CD4-positive, alpha-beta T cell treated with Interleukin-15 for 4 hours (primary cell): ENCODE measurements at regions not wholly inside any gene's neighbourhood (a gene's known extent, or its start where the extent isn't known, plus 50 kb on each side); places are given as distances from the start of the nearest gene placed in this dataset.
"Not testable (repeated sequence)": the region's sequence is repeated elsewhere in the genome, so short reads cannot be mapped to it uniquely, and the experiment has no call there.

ENCODE experiments used
- DNase-seq: peaks from one replicate; pipeline ENCODE4 v3.0.0-alpha.2; 2020; ENCODE audit warnings: low spot score

DNA sequence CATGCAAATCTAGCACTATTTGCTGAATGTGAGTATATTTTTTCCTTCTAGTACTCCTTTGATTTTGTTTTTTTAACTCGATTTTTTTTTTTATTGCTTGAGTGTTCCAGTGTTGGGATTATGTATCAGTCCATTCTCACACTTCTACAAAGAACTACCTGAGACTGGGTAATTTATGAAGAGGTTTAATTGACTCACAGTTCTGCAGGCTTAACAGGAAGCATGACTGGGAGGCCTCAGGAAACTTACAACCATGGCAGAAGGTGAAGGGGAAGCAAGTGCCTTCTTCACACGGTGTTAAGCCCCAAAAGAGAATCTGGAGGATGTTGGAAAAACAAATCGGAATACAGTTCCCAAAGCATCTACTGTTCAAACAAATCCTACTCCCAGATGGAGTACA is 69.1 kb downstream of the ZNF518B start:
- not testable (repeated sequence) for DNase-seq

DNA sequence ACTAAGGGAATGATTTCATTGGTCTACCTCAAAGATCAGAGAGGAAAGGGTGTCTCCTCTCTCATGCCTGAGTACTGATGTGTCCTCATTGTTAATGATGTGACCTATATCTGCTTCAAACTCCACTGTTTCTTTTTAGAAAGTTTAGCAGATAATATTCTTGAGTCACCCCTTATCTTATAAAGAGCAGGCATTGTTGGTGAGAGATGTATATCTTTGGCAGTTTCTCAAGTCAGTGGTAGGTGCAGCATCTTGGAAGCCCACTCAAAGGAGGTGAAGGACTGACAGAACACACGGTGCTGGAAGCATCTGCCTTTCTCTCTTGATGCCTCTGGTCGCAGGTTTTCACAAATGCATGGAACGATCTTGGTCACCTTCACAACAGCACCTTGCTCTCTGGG is 71.2 kb downstream of the ZNF518B start:
- no peak for DNase-seq

DNA sequence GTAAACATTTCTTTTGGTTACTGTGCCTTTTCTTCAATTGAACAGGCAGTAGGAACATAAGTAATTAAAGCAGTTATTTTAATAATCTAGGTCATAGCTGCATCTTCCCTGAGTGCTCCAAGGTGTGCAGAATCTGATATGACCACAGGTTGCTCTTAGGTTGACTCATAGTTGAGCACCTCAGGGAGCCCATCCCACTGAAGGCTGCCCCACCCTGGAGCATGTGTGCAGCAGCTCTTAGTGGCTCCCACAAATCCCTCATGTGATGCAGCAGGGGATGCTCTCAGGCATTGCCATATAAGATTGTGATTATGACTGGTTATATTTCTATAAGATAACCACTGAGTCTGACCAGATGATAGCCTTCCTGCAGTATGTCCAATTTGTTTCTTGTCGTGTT is 72.3 kb downstream of the ZNF518B start:
- no peak for DNase-seq

DNA sequence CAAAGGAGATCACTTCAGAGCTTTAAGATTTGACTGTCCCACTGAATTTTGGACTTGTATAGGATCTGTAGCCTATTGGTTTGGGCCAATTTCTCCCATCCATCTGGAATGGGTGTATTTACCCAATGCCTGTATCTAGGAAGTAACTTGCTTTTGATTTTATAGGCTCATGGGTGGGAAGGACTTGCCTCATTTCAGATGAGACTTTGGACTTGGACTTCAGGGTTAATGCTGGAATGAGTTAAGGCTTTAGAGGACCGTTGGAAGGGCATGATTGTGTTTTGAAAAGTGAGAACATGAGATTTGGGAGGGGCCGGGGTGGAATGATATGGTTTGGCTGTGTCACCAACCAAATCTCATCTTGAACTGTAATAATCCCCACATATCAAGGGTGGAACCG is 73.8 kb downstream of the ZNF518B start:
- no peak for DNase-seq

DNA sequence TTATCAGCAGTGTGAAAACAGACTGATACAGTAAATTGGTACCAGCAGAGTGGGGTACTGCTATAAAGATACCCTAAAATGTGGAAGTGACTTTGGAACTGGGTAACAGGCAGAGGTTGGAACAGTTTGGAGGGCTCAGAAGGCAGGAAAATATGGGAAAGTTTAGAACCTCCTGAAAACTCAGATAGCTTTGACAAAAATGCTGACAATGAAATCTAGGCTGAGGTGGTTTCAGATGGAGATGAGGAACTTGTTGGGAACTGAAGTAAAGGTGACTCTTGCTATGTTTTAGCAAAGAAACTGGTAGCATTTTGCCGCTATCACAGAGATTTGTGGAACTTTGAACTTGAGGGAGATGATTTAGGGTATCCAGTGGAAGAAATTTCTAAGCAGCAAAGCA is 75.1 kb downstream of the ZNF518B start:
- not testable (repeated sequence) for DNase-seq

DNA sequence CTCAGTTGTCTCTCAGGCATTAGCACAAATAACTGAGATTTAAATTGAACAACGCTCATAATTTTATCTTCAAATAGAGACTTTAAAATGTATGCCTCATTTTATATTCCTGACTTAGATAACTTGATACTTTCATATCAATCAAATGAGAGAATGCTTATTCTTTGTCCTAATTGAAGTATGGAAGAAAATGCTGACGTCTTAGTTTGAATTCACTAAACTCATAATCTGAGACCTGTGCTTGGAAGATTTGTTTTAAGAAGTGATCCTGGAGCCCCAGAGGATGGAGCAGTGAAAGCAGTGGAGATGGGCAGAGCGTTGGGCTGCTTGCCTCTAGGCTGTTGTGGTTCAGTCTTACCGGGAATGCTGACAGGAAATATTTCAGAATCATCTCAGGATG is 76.1 kb downstream of the ZNF518B start:
- no peak for DNase-seq

DNA sequence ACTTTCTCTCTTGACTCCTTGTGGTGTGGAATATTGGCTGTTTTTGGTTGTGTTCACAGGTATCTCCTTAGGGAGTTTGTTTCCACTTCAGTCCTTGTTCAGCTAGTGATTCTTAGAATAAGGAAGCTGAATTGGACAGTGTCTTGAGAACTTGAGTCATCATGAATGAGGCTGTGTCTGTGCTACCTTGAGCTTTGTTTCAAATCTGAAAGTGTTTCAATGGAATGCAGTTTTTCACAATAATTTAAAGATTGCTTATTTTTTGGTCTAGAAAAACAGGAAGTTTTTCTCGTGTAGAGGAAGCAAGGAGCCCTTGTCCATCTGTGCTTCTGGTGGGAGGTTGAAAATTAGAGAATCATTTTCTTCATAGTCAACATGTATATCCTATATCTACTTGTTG is 76.5 kb downstream of the ZNF518B start:
- DNase-seq, result no peak

DNA sequence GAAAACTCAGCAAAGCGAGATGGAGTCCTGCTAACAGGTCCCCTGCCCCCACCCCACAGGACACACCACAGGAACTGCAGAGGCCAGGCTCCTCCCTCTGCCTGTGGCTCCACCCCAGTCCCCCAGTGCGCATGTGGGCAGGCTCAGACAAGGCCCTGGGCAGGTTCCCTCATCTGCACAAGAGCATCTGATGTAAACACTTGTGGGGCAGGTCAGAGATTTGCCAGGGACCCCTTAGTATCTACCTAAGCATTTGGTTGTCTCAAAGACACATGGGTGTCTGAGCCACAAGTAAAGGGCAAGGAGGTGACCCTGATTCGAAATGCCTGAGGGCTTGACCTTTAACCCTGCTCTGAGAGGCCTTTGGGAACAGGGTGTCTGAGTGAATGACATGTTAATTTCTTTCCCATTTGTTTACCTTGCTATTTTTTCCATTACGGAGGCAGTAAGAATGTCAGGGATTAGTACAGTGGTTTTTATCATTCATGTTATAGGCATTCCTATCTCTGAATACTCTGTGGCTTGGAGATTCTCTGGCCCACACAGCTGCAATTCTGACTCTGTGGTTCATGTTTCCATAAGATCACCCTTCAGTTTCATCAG is 85.3 kb downstream of the ZNF518B start:
- DNase-seq, result no peak

DNA sequence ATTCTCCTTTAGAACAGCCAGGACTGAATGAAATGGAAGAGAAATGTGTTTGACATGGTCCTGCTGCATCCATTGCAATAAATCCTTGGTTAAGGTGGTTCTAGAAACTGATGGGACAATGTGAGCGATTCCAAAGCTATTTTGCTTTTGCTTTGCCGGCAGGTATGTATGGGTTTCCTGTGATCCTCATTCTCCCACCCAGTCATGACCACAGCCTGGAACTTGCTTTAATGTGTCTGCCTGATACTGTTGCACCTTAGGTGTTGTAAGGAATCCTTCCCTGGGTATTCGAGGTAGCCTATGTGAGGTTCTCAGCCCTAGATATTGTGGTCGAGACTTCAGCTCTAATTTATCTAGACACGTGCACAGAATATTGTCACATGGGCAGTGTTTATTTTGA is 86.1 kb downstream of the ZNF518B start:
- DNase-seq, result no peak

DNA sequence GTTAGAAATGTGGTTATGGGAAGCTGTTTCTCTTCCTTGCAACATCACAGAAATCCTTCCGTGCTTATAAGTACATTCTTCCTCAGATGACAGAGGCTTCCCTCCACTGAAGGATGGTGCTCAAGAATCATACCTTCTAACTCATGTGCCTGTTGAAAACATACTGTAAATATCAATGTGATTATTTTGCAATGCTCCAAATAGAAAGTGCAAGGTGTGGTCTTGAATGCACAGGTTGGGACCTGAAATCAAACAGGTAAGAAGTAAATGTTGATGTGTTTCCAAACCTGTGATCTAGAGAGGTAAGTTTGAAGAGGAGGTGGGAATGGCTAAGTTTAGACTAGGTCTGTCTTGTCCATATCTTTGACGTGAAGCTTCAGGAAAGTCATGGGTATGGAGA is 87.7 kb downstream of the ZNF518B start:
- no peak for DNase-seq

DNA sequence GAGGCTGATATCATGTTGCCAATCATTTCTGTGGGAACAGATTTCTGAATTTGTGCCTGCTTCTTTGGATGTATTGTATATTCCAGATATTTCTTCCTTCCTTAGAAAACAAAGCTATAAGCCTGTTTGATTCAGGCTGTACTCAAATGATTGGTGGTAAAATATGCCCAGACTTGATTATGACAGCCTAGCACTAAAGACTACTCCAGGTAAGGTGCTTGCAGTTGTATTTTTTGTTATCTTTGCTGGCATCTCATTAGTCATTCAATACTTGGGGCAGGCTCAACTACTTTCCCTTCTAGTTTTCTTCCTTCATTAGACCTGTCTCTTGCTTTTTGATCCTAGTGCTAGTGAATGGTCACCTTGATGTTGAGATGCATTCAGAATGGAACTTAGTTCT is 90.6 kb downstream of the ZNF518B start:
- no peak for DNase-seq

DNA sequence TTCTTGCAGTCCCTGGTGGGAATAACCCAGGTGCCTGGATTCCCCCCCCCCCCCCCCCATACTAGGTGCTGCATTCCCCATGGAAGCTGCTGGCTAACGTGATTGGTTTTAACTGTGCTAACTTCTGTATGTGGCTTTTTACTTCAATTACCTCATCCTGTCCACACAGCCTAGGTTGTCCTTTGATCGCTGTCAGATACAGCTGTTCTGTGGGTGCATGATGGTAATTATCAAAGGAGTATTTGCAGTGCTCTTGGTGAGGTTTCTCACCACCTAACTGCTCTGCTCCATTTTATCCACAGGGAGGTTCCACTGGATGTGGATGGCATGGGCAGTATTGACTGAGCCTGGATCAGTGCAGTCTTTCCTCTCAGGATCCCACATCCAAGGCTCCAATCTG is 93.0 kb downstream of the ZNF518B start:
- no peak for DNase-seq

DNA sequence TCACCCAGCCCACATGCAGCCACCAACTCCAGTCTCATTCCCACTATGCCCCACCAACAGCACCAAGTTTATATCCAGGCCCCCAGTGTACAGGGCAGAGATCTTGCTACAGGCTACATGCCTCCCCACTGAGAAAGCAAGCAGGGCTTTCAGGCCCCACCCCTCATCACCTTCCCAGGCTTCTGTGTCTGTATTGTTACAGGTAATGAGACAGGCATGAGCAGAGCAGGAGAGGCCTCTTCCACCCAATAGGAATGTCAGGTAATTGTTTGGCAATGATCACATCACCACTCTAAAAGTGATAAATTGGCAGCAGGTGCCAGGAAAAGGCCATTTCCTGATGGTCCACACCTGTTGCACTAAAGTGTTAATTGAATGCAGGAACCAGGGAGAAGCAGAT is 102.5 kb downstream of the ZNF518B start:
- no peak for DNase-seq

DNA sequence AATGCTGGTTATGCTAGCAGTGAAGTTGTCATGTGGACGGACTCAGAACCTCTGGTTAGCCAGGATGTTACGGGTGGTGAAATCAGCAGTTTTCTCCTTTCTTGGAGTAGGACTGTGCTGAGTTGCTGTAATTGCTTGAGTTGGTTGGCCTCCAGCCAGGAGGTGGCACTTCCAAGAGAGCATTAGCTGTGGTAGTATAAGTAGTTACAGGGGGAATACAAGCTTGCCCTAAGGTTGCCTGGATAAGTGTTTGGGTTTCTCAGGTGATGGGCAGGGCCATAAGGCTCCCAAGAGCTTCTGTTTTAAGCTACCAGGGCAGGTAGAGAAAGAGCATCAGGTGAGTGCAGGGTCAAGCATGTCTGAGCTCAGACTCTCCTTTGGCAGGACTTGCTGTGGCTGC is 103.0 kb downstream of the ZNF518B start:
- no peak for DNase-seq

DNA sequence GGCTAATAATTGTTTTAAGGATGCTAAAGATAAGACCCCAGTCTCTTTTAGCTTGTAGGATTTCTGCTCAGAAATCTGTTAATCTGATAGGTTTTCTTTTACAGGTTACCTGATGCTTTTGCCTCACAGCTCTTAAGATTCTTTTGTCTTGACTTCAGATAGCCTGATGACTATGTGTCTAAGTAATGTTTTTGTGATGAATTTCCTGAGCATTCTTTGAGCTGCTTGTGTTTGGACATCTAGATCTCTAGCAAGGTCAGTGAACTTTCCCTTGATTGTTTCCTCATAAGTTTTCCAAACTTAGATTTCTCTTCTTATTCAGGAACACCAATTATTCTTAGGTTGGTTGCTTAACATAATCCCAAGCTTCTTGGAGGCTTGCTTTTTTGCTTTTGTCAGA is 104.1 kb downstream of the ZNF518B start:
- no peak for DNase-seq

DNA sequence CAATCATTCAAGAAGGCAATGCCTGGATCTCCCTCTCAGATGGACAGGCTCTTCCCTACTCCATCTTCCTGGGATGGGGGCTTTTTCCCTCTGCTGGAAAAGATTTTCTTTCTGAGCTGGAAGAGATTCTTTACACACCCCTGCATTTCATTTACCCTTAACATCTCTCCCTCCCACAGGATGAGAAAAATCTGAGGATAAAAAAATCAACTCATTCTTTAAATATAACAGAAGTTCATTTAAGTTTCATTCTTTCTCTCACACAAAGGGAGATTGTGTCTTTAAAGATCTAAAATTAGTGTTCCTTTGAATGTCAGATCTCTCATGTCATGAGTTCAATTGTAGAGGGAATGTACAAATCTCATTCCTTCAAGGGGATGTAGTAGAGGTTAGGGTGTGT is 109.0 kb downstream of the ZNF518B start:
- DNase-seq, result no peak

DNA sequence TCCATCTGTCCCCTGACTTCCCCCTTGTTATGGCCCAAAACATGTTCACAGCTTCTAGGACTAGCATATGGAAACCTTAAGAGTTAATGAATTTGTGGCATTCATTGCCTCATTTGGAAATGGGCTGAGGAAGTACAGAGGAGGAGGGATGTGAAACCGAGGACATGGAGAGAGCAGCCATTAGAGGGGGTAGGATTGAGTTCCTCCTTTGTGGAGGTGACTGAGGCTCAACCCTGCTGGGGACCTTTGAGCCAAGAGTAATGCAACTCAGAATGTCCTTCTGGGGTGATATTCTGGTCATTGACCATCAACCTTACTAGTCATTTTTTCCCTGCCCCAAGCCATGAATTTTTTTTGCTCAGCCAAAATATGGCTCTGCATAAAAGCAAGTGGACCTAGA is 109.4 kb downstream of the ZNF518B start:
- no peak for DNase-seq

DNA sequence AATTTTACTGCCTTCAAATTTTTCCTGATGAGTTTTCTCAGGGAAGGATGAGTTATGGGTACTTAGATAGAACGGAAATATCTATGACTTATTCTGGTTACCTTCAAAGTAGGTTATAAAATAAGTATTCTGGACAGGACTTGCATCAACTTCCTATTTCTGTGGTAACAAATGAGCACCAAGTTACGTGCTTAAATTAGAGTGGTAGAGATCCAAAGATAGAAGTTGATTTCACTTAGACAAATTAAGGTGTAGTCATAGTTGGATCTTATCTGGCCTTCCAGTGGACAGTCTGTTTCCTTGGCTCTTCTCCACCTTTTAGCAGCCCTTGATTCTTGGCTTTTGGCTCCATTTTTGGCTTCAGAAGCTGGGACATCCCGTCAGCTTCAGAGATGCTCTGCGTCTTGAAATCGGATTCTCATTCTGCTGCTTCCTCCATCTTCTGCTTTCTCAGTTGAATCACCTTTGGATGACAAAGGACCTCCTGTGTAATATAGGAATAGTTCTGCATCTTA is 109.9 kb downstream of the ZNF518B start:
- DNase-seq, result no peak

DNA sequence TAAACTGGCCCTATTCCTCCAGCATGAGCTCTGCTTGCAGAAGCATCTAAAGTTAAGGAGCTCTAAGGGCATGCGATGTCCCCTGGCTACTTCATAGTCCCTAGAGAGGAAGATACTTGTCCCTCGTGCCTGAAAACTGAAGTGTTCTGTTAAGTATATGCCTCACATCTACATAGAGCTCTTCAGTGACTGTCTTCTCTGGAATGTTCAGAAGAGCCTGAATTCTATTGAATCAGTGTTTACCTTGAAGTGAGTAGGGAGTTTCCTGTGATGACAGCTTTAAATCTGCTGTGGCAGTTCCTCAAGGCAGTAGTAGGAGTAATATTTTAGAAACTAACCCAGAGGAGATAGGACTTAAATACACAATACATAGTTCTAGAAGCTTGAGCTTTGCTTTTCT is 111.2 kb downstream of the ZNF518B start:
- DNase-seq, result no peak

DNA sequence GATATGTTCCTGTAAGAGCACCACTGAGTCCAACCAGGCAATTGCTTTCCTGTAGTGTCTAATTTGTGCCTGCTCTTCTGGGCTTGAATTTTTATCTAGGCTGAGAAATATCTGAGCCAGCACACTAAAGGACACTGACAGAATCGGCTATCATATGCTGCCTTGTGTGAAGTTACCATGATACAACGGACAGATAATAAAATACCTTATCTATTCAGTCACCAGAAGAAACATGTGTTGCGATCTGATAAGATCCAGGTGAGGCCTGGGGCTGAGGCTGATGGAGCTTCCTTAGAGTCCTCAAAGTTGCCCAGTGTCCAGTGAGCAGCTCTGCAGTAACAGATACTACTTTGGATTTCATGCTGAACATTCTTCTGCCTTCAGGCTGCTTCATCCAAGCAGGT is 111.8 kb downstream of the ZNF518B start:
- no peak for DNase-seq

DNA sequence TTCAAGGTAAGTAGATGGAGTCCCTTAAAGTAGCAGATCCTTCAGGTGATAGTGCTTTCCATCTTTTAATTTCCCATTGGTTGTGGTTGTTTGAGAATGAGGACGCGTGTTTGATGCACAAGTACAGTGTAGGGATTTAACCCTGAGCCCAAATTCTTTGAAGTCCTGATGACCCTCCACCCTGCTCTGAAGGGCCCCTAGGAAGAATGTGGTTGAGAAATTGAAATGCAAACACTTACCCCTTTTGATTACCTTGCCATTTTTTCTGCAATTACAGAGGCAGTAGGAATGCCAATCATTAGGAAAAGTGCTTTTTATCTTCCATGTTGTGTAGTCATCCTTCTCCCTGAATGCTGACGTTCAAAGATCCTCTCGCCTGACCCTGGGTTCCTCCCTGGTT is 112.4 kb downstream of the ZNF518B start:
- DNase-seq, result no peak

DNA sequence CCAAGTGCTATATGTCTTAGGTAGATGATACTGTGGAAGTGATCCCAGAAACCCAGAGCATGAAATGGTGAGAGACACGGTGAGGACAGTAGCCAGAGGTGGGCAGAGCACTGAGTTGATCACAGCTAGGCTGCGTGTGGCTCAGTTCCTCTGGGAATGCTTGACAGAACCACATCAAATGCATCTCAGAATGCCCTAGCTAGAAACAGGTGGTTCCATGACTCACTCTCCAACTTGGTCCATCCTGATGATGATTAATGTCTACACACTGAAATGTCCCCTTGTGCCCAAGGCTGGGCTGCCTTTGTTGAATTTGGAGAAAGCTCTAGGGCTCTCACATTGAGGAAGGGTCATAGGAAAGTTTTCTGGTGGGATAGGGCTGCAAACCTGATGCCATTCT is 113.6 kb downstream of the ZNF518B start:
- DNase-seq, result no peak

DNA sequence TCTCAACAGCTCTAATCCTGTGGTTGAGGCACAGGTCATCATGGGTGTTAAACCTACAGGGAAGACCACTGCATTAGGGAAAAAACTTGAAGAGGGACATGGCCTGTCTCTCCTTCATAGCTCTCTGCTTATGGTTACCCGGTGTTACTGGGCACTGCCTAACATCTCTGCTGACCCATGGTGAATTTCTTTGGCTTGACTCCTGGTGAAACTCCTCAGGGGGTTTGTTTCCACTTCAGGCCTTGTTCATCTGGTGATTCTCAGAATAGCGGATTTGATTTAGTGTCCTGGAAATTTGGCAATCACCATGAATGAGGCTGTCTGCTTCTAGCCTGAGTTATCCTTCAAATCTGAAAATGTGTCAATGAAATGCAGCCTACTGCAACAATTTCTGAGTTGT is 114.4 kb downstream of the ZNF518B start:
- no peak for DNase-seq

DNA sequence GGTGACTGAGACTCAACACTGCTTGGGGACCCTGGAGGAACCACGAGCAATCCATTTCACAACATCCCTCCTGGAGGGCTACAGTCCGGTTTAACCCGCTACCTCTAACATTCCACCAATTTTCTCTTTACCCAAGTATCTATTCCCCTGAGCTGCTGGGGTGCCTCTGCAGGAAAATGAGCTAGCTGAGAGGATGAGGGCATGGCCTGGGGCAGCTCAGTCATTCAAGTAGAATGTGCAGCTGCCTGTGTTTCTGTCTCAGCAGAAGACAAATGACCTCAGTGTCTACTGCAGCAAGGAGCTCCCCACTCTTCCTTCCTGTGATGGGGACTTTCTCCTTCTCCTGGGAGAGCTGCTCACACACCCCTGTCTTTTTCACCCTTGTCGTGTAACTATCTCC is 120.8 kb downstream of the ZNF518B start:
- no peak for DNase-seq

DNA sequence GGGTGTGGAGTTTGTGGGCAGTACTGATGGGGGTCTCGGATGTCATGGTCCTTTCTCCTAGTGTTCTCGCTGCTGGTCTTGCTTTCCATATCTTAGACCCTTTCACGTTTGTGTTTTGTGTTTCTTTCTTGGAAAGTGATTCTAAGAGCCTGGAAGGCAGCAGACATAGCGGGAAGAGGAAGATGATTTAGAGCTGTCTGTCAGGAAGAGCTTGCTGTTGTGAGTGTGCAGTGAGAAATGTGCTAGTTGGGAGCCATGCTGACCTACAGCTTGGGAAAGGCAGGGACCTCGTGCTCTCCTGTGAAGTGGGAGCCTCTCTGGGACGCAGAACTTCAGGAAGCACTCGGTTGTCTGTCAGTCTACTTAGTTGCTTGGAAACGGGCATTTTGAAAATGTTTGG is 122.2 kb downstream of the ZNF518B start:
- DNase-seq, result no peak
